Umbilical cord (tissue), 1 donor: ENCODE measurements at regions not wholly inside any gene's neighbourhood (a gene's known extent, or its start where the extent isn't known, plus 50 kb on each side); places are given as distances from the start of the nearest gene placed in this dataset.
A peak's percentile ranks its signal among the peaks of the same experiment; 100 is the strongest.

Source experiments
- DNase-seq: peaks from one replicate; pipeline ENCODE4 v3.0.0-alpha.2; 2015; ENCODE audit warnings: low spot score

DNA sequence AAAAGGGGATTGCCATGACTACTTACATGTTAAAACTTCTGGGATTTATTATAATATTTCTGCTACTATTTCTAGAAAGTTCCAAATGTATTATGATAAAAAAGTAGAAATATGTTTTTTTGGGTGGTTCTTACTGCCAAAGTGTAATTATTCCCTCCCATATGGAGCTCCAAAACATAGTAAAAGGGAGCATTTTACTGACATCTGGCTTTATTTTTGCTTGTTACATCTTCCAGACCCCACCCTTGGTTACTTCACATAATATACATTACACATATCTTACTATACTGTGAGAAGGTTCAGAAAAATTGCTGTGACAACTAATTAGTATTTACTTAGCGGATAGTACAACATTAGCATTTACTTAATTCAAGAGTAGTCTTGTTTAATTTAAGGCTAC lies 205.1 kb upstream of the TLL1 start:
- peak; percentile 14 for DNase-seq

DNA sequence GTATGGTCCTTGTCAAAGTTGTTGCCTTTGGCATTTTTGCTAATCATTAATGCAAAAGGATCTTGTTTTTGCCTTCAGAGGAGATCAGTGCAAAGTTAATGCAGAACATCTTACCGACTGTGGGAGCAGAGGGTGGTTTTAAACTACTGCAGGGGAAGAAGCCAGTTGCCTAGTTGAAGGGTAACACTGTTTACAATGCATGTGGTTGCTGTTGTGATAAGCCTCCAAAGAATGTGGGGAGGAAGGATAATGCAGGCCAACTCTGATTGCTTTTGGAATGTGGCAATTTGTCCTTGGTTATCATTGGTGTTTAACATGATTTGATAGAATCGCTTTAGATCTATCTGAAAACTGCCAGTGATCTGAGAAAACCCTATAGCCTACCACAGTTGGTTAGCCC lies 204.3 kb upstream of the TLL1 start:
- DNase-seq = no peak

DNA sequence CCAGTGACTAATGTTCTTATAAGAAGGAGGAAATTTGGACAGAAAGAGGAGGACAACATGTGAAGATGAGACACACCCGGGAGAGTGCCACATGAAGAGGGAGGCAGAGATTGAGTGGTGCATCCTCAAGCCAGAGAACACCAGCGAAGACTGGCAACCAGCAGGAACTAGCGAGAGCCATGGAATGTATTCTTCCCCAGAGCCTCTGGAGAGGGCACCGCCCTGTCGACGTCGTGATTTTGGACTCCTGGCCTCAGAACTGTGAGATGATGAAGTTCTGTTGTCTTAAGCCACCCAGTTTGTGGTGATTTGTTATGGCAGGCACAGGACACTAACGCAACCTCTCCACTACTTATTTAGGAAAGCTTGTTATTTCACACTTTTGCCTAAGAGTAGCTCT lies 196.0 kb upstream of the TLL1 start:
- no peak for DNase-seq

DNA sequence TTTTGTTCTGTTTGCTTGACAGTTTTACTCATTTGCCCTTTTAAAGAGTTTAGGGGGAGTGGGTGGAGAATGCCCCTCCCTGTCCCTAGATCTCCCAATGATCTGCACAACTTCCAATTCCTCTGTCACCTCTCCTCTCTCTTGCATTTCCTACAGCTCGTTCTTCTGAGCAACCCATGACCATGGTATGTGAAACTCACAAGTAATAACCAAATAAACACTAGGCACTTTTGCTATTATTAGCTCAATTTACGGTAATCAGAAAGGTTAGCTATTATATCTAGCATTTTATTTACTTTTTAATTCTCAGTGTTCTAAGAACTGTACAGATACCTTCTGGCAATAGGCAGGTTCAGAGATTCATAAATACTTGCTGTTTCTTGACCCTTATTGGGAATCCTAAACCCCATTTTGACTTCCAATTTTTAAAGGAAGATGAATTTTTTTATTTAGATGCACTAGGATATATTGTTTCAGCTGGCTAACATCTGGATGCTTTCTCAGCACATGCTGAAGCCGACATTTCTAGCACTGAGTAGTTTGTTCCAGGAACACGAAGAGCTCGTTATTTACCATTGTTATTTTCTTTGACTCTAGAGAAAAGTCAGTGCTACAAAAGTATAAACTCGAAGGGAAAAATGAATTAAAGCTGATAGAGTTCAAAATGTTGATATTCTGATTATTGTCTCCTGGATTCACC lies 194.7 kb upstream of the TLL1 start:
- no peak for DNase-seq

DNA sequence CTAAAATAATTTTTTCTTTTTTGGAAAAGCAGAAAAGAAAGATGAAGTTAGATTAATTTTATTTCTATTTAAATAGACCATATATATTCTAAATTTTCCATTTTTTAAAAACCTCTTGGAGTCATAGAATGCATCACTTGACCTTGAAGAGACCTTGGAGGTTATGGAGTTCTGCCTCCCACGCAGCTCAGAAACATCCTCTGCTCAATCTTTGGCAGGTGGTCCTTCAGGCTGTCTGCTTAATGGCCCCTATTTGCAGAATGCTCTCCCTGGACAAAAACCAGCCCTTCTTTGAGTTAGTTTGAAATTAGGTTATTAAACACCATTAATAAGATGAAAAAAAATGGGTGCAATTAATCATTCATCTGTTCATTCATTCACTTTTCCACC lies 194.1 kb upstream of the TLL1 start:
- DNase-seq = no peak

DNA sequence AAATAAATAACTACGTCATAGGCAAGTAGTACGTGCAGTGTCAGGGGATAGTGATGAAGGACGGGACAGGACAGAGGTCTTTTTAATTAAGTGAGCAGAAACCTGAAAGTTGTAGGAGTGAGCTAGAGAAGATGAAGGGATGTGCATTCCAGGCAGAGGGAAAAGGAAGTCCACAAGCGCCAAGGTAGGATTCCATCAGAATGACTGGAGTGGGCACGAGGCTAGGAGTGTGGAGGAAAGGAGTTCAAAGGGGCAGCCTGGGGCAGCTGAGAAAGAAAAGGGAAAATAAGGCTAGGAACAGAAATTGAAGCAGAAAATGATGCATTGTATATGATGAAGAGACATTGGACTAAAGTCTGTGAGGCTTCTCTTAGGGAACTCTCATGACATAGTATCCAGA lies 192.2 kb upstream of the TLL1 start:
- no peak for DNase-seq

DNA sequence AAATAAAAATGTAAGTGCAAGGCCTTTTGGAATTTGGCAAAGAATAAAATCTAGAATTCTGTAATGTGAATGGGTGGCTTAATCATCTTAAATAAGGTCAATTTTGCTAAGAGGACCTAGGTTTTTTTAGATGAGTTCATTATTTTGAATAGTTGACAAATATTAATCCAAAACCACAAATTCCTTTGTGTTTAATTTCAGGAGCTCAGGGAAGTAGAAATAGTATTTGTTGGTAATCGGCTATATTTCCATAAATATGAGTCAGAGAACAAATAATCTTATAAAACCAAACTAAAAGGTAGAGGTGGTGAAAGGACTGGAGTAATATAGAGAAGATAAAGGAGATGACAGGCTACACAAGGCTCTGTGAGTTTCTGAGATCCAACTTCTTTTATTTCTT lies 190.4 kb upstream of the TLL1 start:
- DNase-seq = no peak

DNA sequence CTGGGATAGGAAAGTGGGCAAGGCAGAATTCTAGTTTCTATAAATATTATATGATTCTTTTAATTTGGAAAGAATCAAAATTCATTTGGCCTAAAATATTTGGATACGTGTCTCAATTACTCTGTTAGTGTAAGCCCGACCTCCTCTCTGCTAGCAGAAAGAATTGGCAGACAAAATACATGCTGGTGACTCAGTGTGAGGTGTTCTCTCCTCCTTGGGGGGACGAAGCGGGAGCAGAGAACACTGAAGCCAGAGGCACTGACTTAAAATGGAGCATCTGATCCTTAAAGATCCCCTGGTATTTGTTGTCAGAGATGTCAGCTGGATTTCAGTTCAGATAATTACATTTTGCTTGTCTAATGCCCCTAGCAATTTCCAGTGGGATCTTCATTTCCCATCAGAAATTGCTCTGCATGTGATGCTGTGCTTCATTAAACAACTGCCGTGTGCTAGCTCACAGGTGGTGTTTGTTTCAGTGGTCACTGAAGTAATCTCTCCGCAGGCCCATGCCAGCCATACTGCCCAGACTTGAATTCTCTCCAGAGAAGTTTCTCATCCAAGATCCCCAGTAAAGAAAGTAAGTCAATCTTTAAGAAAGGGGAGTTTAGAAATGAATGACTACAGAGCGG lies 188.7 kb upstream of the TLL1 start:
- peak; percentile 11 for DNase-seq

DNA sequence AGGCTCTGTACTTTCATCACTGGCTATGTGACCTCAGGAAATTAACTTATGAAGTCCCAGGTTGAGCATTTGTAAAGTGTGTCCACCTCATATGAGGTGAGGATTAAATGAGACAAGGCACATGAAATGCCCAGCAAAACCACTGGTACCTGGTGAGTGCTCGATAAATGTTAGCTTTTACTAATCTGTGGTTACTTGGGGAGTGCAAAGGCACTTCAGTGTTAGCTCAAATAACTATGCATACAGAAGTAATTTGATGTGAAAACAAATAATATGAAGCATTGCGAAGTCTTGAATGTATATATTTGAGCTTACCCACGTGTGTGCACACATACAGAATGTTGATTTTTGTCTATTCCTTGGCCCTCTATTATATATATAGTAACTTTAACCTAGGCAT lies 186.3 kb upstream of the TLL1 start:
- DNase-seq = no peak

DNA sequence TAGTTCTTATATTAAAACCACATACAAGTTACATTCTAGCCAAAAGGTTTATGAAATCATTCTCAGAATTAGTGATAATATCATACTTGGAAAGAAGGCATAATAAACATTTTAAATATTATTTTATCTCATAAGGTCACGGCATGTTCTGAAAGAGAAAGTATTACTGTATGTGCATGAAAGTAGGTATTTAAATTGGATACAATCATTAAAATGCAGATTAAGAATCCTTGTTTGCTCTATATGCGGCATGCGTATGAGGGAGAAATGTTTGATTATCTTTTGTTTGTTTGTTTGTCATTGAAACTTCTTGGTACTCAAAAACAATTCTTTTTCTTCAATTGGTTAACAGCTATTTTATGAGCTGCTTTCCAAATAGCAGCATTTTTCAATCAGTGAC lies 183.9 kb upstream of the TLL1 start:
- no peak for DNase-seq

DNA sequence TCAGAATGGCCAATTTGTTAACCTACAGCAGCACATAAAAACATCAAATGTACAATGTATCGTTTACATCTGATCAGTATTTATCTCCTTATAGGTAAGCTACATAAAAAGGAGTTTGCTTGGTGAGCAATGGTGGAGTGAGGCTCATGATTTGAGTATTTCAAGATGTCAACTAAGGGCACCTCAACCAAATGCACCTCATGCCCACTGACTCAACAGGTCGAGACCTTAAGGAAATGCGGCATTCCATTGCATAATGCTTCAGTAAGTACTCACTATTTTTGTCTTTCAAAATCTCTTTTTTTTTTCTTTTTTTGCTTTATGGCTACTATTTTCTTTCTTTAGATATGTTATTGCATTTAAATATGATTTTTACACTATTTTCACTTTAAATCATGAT lies 181.0 kb upstream of the TLL1 start:
- DNase-seq = no peak

DNA sequence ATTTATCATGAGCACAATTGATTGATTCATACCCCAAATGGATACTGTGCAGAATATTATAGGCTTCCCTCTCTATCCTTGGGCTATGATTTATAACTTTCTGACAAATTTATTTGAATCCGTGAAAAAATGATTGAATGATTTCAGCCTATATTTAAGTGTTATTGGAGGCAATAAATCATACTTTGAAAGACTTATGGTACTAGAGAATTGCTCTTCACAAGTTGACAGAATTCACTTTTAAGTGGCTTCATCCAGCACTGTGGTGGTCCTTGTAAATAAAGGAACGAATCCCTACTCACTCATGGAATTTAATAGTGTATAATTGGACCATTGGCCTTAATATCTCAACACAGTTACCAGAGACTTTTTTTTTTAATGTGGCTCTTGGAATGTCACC lies 174.8 kb upstream of the TLL1 start:
- no peak for DNase-seq

DNA sequence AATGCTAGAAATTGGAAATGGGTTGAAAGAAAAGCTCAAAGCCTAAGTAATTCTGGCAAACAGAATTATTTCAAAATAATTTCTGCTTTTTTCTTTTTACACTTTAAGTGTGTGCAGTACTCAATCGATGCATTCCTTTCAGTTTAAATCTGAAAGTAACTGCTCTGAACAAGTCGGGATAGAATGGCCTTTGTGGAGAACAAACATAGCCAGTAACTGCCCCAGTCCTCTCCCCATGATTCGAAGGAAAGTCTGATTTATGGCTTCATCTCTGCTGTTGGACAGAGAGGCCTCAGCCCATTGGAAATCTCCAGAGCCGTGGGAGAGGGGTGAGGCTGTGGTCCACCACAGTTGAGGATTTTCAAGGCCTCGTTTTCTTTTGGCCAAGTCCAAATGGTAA lies 174.0 kb upstream of the TLL1 start:
- no peak for DNase-seq

DNA sequence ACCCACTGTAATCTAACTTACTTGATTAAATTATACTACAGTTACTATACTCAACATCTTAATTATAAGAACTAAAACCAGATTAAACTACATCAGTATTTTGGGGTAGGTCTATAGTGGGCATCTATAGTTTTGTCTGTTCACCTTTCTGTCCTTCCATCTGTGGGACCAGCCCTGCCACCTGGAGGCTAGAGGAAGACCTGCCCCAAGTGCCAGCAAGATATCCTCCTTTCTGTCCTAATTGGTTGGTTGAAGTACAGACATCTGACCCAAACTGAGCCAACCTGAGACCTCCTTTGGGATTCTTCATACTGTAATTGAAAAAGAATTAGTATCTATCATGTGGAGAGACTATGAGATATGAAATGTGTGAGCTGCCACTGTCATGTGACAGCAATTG lies 172.2 kb upstream of the TLL1 start:
- no peak for DNase-seq

DNA sequence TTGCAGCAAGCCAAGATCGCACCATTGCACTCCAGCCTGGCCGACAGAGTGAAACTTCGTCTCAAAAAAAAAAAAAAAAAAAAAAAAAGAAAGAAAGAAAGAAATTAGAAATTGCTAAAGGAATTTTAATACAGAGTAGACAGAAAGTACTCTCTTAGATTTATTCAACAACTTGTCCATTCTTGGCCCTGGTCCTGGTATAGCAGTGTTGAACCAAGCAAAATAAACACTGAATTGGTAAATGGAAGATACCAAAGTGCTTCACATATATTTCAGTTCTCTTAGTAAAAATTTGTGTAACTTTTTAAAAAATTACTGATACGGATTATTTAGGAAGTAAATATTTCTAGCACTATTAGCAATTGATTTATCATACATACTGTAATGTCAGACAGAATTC lies 165.9 kb upstream of the TLL1 start:
- DNase-seq = no peak

DNA sequence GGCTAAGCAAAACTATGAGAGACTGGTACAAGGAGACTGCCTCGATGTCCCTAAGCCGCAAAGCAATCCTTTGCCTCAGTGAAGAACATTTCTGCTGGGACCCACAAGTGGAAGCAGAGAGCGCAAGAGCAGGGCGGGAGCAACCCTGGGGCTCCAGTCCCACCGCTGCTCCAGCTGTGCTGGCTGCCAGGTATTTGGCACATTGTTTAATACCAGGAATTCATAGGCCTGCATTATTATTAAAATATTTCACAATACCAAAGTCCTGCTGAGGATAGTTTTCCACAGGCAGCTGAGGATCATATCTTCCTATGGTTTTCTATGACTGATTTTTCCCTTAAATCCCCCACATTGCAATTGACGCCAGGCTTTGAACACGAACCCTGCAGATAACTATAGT lies 163.5 kb upstream of the TLL1 start:
- DNase-seq = no peak

DNA sequence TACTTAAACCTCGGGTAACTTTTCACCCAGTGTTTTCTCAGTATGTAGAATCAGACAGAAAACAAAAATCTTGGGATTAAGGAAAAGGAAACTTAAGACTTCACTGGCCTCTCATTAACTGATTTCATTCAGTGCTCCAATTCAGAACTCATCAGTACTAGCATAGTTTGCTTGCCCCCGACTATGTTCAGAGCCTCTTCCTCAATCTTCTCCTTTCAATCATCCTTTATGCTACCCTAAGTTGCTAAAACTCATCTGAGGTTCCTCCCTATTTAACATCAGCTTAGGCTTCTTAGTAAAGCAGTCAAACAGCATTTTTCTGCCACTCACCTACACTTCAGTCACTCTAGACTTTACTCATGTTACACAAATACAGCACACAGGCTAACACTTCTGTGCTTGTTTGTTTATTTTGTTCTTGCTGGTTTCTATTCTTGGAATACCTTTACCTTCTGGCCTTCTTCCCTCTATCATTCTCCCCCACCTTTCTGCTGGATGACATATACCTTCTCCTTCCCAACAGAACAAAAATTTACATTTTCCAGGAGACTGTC lies 163.0 kb upstream of the TLL1 start:
- no peak for DNase-seq

DNA sequence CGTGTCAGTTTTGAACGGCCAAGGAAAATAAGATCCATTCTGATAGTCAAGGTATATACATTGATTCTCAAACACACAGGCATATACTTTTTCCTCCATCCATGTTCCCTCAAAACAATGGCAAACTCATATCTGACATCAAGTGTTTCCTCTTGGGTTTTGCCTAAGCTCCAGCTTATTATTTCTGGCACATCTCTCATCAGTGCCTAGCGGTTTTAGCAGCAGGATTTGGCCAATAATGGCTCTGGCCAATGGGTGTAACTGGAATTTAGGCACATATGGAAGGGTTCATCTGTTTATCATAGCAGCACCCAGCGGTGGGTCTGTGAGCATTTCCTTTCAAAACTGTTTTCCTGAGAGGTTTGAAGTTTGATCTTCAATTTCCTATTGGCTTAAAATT lies 161.6 kb upstream of the TLL1 start:
- no peak for DNase-seq

DNA sequence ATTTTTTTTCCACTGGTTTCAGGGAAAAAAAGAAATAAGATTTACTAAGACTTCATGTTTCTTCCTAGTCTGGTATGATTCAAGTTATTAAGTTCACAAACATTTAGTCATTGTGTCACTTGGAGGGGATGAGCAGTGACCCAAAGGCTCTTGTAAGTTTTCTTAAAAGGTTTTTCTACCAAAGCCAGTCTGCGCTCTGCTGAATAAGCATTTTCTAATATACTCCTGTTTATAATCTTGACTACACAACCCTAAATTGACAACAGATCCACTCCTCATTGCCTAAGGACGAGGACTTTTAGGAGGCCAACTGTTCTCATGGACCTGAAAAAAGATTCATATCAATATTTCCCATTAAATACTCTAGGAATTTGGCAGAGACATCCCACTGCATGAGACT lies 161.1 kb upstream of the TLL1 start:
- no peak for DNase-seq

DNA sequence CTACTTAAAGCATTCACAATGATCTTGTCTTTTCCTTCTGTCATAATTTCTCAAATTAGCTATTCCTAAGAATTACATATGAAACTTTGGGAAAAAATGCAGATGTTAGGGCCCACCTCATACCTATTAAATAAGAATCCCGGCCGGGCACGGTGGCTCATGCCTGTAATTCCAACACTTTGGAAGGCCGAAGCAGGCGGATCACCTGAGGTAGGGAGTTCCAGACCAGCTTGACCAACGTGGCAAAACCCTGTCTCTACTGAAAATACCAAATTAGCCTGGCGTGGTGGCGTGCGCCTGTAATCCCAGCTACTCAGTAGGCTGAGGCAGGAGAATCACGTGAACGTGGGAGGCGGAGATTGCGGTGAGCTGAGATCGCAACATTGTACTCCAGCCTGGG lies 158.4 kb upstream of the TLL1 start:
- DNase-seq = no peak

DNA sequence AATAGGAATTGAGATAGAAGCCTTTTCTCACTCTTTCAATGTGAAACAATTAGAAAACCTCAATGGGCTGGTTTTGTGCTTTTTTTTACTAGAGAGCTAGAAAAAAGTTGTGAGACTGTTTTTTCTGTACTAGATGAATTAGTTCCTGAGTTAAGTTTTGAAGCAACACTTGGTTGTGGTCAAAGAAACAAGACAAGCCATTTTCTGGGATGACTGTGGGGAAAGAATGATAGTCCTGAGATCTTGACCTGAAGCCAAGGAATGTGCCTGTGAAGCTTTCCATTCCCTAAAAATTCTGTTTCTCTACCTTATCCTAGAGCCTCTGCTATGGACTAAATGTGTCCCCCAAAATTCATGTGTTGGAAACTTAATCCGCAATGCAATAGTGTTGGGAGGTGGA lies 157.8 kb upstream of the TLL1 start:
- DNase-seq = no peak

DNA sequence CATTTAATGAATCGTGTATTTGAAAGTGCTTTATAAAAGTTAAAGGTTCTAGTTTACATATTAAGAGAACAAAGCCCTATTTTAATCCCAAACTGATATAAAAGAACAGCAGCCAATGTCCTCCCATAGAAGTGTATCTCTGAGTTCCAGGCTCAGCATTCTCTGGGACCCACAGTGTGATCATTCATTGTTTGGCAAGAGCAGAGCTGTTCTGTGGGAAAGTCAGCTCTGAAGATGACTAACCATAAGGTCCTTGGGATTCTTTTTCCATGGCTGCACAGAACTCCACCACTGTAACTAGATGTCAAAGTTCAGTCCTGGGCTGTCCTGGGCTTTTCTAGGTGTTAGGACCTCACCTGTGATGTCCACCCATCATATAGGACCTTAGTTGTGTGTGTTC lies 157.0 kb upstream of the TLL1 start:
- no peak for DNase-seq

DNA sequence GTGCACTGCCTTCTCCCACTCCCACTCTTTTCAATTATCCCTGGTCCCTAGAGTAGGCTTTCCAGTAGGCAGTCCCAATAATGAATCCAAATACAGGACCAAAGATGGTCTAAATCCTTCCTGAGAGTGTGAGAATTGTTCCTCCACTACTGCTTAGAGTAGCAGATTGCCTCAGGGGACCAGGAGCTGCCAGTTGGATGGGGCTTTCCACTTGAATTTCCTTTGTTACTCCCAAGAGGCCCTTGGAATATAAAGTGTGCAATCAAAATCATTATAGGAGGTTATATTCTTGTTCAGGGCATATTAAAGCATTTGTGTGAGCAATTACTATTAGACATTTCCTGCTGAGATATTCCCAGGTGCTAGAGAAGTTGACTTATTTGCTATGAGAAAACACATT lies 156.6 kb upstream of the TLL1 start:
- no peak for DNase-seq

DNA sequence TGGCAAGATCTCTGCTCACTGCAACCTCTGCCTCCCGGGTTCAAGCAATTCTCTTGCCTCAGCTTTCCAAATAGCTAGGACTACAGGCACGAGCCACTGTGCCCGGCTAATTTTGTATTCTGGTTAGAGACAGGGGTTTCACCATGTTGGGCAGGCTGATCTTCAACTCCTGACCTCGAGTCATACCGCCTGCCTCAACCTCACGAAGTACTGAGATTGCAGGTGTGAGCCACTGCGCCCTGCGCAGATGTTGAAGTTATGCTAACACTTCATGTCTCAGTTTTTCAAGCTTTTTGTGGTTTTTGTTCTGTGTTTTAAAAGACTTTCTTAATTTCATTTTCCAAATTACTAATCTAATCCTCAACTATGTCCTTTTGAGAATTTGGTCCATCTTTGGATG lies 154.4 kb upstream of the TLL1 start:
- no peak for DNase-seq
